A673 (cell line): ENCODE measurements at regions not wholly inside any gene's neighbourhood (a gene's known extent, or its start where the extent isn't known, plus 50 kb on each side); places are given as distances from the start of the nearest gene placed in this dataset.

ENCODE experiments used
- BruUV-seq: library from RNA; stranded (reverse); fragments of 400-500 nt; replicated peaks from 2 replicates; lab custom pipeline; 2021; lab: Mats Ljungman, UMichigan
- CTCF ChIA-PET: fragments of 300-600 bp; sonication (Branson Sonifier 250); formaldehyde crosslinking; loops from one replicate; lab custom pipeline; 2022; ENCODE audit warnings: antibody characterized with exemption; lab: Charles Lee
- POLR2A ChIA-PET: fragments of 300-600 bp; sonication (Branson Sonifier 250); formaldehyde crosslinking; loops from one replicate; lab custom pipeline; 2022; ENCODE audit warnings: antibody characterized with exemption; ENCODE audit not compliant: low non-redundant PET; lab: Charles Lee
- DNase-seq: peaks from one replicate; pipeline ENCODE4 v3.0.0-alpha.2; 2015; ENCODE audit warnings: low spot score
- H3K27ac ChIP-seq: fragments of 200-600 bp; sonication (generic); 2 replicates; pipeline ENCODE4 v1.5.1; 2016; ENCODE audit warnings: mixed run types, low read depth, mild to moderate bottlenecking, mixed read lengths, antibody characterized with exemption, low read length; ENCODE audit not compliant: poor library complexity, severe bottlenecking
- H3K27me3 ChIP-seq: fragments of 200-600 bp; sonication (generic); replicated peaks from 2 replicates; pipeline ENCODE4 v1.6.1; 2017; ENCODE audit warnings: mixed run types, low read depth, mild to moderate bottlenecking, mixed read lengths, antibody characterized with exemption, low read length; ENCODE audit not compliant: insufficient read depth, poor library complexity
- H3K36me3 ChIP-seq: fragments of 200-600 bp; sonication (generic); 2 replicates; pipeline ENCODE4 v1.6.1; 2016; ENCODE audit warnings: mixed run types, mild to moderate bottlenecking, mixed read lengths, antibody characterized with exemption, low read length; ENCODE audit not compliant: insufficient read depth, poor library complexity, severe bottlenecking
- H3K4me1 ChIP-seq: fragments of 200-600 bp; sonication (generic); 2 replicates; pipeline ENCODE4 v1.6.1; 2017; ENCODE audit warnings: mixed run types, mild to moderate bottlenecking, mixed read lengths, antibody characterized with exemption, low read length; ENCODE audit not compliant: insufficient read depth, poor library complexity, severe bottlenecking
- H3K4me3 ChIP-seq: fragments of 200-600 bp; sonication (generic); 2 replicates; pipeline ENCODE4 v1.5.1; 2016; ENCODE audit warnings: low read depth, mixed run types, mild to moderate bottlenecking, mixed read lengths, low read length; ENCODE audit not compliant: poor library complexity, severe bottlenecking
- H3K9me3 ChIP-seq: fragments of 200-600 bp; sonication (generic); 2 replicates; pipeline ENCODE4 v1.6.1; 2016; ENCODE audit warnings: mixed run types, low read depth, mild to moderate bottlenecking, mixed read lengths, antibody characterized with exemption, low read length; ENCODE audit not compliant: poor library complexity, severe bottlenecking
- CTCF ChIP-seq: fragments of 300-800, 200-600 bp; sonication (generic); conservative IDR thresholded peaks from 2 replicates; pipeline ENCODE4 v1.5.1; 2017; ENCODE audit warnings: low read depth, mild to moderate bottlenecking, antibody characterized with exemption, low read length, moderate library complexity, mixed read lengths
- EZH2 ChIP-seq: fragments of 200-600 bp; sonication (generic); IDR thresholded peaks from 2 replicates; pipeline ENCODE4 v1.6.1; 2017; ENCODE audit warnings: borderline replicate concordance, low read depth, mild to moderate bottlenecking, mixed read lengths, antibody characterized with exemption, low read length; ENCODE audit not compliant: poor library complexity, severe bottlenecking
- intact Hi-C: fragments of 100-400 bp; cut with micrococcal nuclease; formaldehyde crosslinking; loops from one replicate; pipeline ENCODE4 v1.10.0; 2022; ENCODE audit not compliant: unreplicated experiment

GRCh38 chr17:10894220-10894619, 56.3 kb upstream of the PIRT start:
- Histone ChIP-seq H3K9me3 (no peaks in the 10 kb centered on the region), H3K4me3 (no peak overlapping the region), H3K27ac (no peak overlapping the region), H3K27me3 (no peaks in the 10 kb centered on the region), H3K36me3 (no peaks in the 10 kb centered on the region), H3K4me1 (no peaks in the 10 kb centered on the region)
- DNase-seq, result no peak
- TF ChIP-seq CTCF (no peak), EZH2 (no peak)
- ChIA-PET CTCF (interaction anchor here (0.5 kb wide), 1 partner anchor 1084 kb away, joined by 11 read pairs; no protein-coding TSS in a partner anchor), POLR2A (no interaction called here)
- no TSS peak for BruUV-seq
- intact Hi-C loops, result no loop called here

- intact Hi-C loops, result loop anchor here (5.0 kb wide), 1 partner anchor 168 kb away; no protein-coding TSS in a partner anchor
- H3K27me3 ChIP-seq, result no peaks in the 10 kb centered on the region
- POLR2A ChIA-PET, result no interaction called here
Observed at GRCh38 chr17:10888858-10889257, 51.0 kb upstream of the PIRT start.

More at GRCh38 chr17:10888858-10889257, 51.0 kb upstream of the PIRT start:
- no peaks in the 10 kb centered on the region for H3K36me3 ChIP-seq
- no peak overlapping the region for H3K4me3 ChIP-seq
- no peaks in the 10 kb centered on the region for H3K4me1 ChIP-seq
- no peaks in the 10 kb centered on the region for H3K9me3 ChIP-seq
- no peak overlapping the region for H3K27ac ChIP-seq
- no TSS peak for BruUV-seq
- DNase-seq, result no peak
- TF ChIP-seq EZH2 (no peak), CTCF (no peak)
- CTCF ChIA-PET, result interaction anchor here (0.8 kb wide), 1 partner anchor 256 kb away, joined by 3 read pairs; no protein-coding TSS in a partner anchor
